GM19452 (cell line): ENCODE measurements at regions not wholly inside any gene's neighbourhood (a gene's known extent, or its start where the extent isn't known, plus 50 kb on each side); places are given as distances from the start of the nearest gene placed in this dataset.
"Not testable (repeated sequence)": the region's sequence is repeated elsewhere in the genome, so short reads cannot be mapped to it uniquely, and the experiment has no call there.

Experiments
- ATAC-seq: cut with Tn5 transposase; IDR thresholded peaks from one replicate; pipeline ENCODE4 v1.9.1; 2021; ENCODE audit not compliant: unreplicated experiment

DNA sequence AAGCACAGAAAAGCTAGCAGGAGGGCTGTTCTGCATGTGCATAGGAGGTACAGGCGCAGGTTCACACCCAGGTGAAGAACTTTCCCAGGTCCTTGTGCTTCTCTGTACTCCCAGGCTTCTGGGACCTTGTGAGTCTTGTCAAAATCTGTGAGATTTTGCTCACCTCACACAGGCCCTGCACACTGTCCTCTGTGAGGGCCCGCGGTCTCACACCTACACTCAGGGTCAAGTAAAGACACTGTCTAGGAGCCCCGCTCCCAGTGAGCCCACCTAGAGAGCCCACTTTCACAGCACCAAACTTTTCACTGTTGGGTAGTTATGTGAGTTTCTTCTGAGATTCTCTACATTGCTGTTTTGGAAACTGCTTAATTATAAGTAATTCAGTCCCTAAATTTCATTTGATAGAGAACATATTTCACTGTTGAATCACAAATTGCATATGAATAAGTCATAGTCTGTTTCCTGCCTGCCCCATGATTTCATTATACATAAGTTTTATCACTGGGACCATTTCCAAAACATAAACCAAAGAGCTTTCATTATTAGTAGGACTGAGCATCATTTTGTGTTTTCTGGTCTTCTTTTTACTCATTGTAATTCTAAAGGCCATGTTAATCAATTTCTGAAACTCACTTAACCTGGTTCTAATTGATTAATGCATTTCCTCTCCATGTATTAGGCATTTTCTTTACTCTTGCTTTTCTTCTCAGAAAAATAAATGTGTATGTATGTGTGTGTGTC, 234.2 kb upstream of the SPOPL start:
- ATAC-seq = peak; percentile 72

GRCh38 chr2:138267902-138268254, 233.7 kb upstream of the SPOPL start:
- ATAC-seq = peak; percentile 46

GRCh38 chr2:138269765-138270164, 231.8 kb upstream of the SPOPL start:
- no peak for ATAC-seq

GRCh38 chr2:138271467-138271866, 230.1 kb upstream of the SPOPL start:
- no peak for ATAC-seq

- no peak for ATAC-seq
Measured at GRCh38 chr2:138272524-138273195, 228.9 kb upstream of the SPOPL start.

GRCh38 chr2:138273280-138273679, 228.3 kb upstream of the SPOPL start:
- not testable (repeated sequence) for ATAC-seq

- no peak for ATAC-seq
Measured at GRCh38 chr2:138274421-138275291, 226.9 kb upstream of the SPOPL start.

- no peak for ATAC-seq
Measured at GRCh38 chr2:138275292-138275690, 226.3 kb upstream of the SPOPL start.

DNA sequence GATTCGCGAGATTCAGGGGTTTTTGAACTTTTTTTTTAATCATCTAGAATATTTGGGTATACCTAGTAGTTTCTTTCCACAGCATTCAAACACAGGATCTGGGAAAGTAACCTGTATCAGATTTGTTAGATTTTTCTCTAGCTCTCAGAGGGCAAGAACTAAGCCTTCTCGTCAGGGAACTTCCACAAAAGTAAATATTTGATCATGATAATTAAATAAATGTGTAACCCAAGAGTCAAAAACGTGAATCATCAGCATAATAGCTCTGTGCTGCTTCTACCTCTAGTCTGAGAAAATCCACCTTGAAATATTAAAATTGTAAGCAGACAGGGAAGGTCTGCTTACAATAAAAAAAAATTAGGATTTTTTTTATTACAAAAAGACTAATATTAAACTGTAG, 225.7 kb upstream of the SPOPL start:
- no peak for ATAC-seq

GRCh38 chr2:138276339-138276738, 225.2 kb upstream of the SPOPL start:
- ATAC-seq = no peak

GRCh38 chr2:138277062-138277461, 224.5 kb upstream of the SPOPL start:
- no peak for ATAC-seq

DNA sequence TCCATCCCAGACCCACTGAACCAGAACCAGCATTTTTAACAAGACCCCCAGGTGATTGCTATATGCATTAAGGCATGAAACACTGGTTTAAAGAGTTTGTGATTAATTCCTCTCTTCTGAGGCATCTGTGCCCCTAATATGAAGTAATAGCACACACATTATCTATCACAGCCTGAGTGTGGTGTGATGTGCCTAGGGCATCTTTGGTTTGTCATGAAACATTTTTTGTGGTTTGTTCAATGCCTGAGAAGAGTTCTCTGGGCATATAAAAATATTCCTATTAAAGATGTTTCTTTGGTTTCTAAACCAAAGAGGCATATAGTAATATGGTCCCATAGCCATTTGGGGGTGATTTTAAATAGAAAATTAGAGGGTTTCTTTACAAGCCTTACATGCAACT, 221.7 kb upstream of the SPOPL start:
- no peak for ATAC-seq

GRCh38 chr2:138280999-138281695, 220.4 kb upstream of the SPOPL start:
- ATAC-seq = no peak

- ATAC-seq = no peak
Measured at GRCh38 chr2:138282014-138282672, 219.4 kb upstream of the SPOPL start.

- no peak for ATAC-seq
Measured at GRCh38 chr2:138291805-138292204, 209.8 kb upstream of the SPOPL start.

- no peak for ATAC-seq
Measured at GRCh38 chr2:138293045-138293444, 208.5 kb upstream of the SPOPL start.

DNA sequence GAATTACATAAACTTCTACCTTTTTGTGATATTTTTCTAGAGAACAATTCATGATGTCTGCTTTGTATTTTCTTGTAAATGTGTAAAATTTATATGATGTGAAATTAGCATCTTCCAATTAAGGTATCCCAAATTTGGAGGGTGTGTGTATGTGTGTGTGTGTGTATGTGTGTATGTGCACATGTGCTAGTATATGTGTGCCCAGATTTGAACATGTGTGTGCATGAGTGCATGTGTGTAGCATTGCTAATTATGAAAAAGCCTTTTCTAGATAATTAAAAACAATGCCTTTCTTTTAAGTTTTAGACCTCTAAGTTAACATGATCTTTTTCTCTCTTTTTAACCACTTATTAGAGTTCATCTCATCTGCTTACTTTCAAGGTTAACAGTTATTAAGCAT, 208.0 kb upstream of the SPOPL start:
- ATAC-seq = no peak

- ATAC-seq = no peak
Measured at GRCh38 chr2:138294451-138294850, 207.1 kb upstream of the SPOPL start.

DNA sequence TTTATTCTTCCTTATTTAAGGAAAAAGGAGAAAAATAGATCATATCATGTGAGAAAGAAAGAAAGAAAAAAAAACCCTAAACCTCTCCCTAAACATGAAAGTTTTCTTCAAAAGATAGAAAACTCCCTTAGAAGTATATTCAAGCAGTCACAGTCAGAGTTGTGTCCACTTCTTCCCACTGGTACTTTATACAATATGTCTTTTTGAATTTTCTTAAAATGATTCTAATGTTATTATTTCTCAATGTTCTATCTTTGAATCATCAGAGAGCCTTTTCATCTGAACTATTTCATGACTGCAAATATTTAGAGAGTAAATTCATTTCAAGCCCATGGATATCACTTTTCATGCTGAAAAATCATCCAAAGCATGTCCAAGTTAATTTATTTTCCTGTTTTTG, 205.2 kb upstream of the SPOPL start:
- no peak for ATAC-seq

- peak; percentile 85 for ATAC-seq
Measured at GRCh38 chr2:138298120-138298814, 203.3 kb upstream of the SPOPL start.
